HFFc6 (cell line): ENCODE measurements at regions not wholly inside any gene's neighbourhood (a gene's known extent, or its start where the extent isn't known, plus 50 kb on each side); places are given as distances from the start of the nearest gene placed in this dataset.
A peak's percentile ranks its signal among the peaks of the same experiment; 100 is the strongest.

Experiments
- DNase-seq: peaks from one replicate; pipeline ENCODE4 v3.0.0-alpha.2; 2018
- H3K27ac Mint-ChIP-seq: 2 replicates; pipeline ENCODE4 v1.8.0; 2020; ENCODE audit warnings: mild to moderate bottlenecking, mixed read lengths
- H3K27me3 Mint-ChIP-seq: 2 replicates; pipeline ENCODE4 v1.8.0; 2021; ENCODE audit warnings: mild to moderate bottlenecking, moderate library complexity, mixed read lengths; ENCODE audit not compliant: insufficient read depth
- H3K36me3 Mint-ChIP-seq: 2 replicates; pipeline ENCODE4 v1.8.0; 2021; ENCODE audit warnings: low read depth, mixed read lengths
- H3K4me1 Mint-ChIP-seq: 2 replicates; pipeline ENCODE4 v1.8.0; 2020; ENCODE audit warnings: low read depth, mixed read lengths
- H3K4me3 Mint-ChIP-seq: 2 replicates; pipeline ENCODE4 v1.8.0; 2020; ENCODE audit warnings: mild to moderate bottlenecking, moderate library complexity, mixed read lengths
- H3K9me3 Mint-ChIP-seq: 2 replicates; pipeline ENCODE4 v1.8.0; 2020; ENCODE audit warnings: mild to moderate bottlenecking, mixed read lengths
- TF ChIP-seq, protein P1 (sequence below): fragments of 200-600 bp; sonication (generic); IDR thresholded peaks from 2 replicates; pipeline ENCODE4 v1.5.0; 2021; ENCODE audit warnings: antibody characterized with exemption, mild to moderate bottlenecking

DNA sequence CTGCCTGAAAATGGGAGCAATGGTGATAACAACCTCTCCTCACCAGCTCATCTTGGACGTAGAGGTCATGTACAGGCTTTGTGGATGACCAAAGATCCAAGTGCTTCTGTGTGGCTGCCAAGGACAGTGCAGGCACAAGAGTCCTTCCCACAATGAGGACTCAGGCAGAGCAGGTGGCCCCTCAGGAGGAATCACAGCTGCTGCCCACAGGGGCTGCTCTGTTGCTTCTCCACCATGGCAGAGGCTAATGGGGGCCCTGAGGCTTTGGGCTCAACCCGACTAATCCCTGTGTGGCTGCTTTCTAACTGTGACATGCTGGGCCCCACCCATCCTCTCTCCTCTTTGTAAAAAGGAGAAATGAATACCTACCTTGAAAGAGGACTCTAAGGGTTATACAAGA lies 58.1 kb upstream of the MRPS22 start:
- no peak overlapping the region for H3K27ac Mint-ChIP-seq
- TF ChIP-seq, protein P1, sequence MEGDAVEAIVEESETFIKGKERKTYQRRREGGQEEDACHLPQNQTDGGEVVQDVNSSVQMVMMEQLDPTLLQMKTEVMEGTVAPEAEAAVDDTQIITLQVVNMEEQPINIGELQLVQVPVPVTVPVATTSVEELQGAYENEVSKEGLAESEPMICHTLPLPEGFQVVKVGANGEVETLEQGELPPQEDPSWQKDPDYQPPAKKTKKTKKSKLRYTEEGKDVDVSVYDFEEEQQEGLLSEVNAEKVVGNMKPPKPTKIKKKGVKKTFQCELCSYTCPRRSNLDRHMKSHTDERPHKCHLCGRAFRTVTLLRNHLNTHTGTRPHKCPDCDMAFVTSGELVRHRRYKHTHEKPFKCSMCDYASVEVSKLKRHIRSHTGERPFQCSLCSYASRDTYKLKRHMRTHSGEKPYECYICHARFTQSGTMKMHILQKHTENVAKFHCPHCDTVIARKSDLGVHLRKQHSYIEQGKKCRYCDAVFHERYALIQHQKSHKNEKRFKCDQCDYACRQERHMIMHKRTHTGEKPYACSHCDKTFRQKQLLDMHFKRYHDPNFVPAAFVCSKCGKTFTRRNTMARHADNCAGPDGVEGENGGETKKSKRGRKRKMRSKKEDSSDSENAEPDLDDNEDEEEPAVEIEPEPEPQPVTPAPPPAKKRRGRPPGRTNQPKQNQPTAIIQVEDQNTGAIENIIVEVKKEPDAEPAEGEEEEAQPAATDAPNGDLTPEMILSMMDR: no peak
- DNase-seq: no peak
- H3K36me3 Mint-ChIP-seq: peaks cover 23% of the 10 kb centered on the region
- no peaks in the 10 kb centered on the region; the same call in 1 of the 2 replicates for H3K9me3 Mint-ChIP-seq
- peaks cover 76% of the 10 kb centered on the region for H3K4me1 Mint-ChIP-seq
- H3K27me3 Mint-ChIP-seq: peaks cover 11% of the 10 kb centered on the region
- peak overlapping the region; percentile 32; the same call in 1 of the 2 replicates for H3K4me3 Mint-ChIP-seq

DNA sequence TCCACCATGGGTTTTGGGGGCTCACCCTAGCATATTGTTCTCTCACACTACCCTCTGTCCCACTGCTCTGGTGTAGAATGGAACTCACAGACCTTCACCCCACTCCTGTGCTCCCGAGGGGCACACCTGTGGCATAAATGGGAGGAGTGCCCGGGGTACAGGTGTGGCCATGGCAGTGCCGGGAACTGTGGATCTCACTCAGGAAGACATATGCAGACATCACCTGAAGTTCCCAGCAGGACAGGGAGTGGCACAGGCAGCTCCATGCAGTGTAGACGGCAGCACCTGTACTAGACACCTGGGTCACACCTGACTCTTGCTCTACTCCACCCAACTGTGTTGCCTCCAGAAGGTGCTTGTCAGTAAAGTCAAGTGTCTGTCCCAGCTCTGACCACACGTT lies 57.6 kb upstream of the MRPS22 start:
- H3K4me3 Mint-ChIP-seq: no peak overlapping the region
- TF ChIP-seq, protein P1: no peak
- peaks cover 28% of the 10 kb centered on the region for H3K36me3 Mint-ChIP-seq
- H3K27ac Mint-ChIP-seq: no peak overlapping the region
- no peaks in the 10 kb centered on the region; the same call in 1 of the 2 replicates for H3K9me3 Mint-ChIP-seq
- peaks cover 9% of the 10 kb centered on the region for H3K27me3 Mint-ChIP-seq
- H3K4me1 Mint-ChIP-seq: peaks cover 76% of the 10 kb centered on the region
- no peak for DNase-seq

- Mint-ChIP-seq H3K27me3 (peaks cover 5% of the 10 kb centered on the region), H3K9me3 (no peaks in the 10 kb centered on the region), H3K4me1 (peaks cover 76% of the 10 kb centered on the region), H3K4me3 (no peak overlapping the region), H3K36me3 (peaks cover 32% of the 10 kb centered on the region), H3K27ac (no peak overlapping the region; the same call in 1 of the 2 replicates)
- TF ChIP-seq, protein P1: no peak
- DNase-seq: no peak
Observed at GRCh38 chr3:139286825-139287224, 57.0 kb upstream of the MRPS22 start.

DNA sequence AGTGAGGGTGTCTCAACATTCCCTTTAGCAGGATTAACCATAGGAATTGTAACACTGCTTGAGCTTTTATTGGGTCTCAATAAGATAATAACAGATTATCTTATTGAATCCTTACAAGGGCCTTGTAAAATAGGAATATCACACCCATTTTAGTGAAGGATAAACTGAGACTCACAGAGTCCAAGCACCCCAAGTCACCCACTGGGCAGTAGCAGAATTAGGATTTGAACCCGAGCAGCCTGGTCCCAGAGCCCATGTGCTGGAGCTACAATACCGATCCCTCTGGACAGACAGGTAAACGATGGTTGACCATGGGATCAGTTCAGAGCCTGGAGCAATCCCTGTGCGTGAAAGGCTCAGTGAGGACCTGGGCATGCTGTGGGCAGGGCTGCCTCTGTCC lies 56.3 kb upstream of the MRPS22 start:
- TF ChIP-seq, protein P1: no peak

GRCh38 chr3:139288266-139288821 lies 55.5 kb upstream of the MRPS22 start:
- peak overlapping the region; percentile 72 for H3K27ac Mint-ChIP-seq
- H3K36me3 Mint-ChIP-seq: peaks cover 35% of the 10 kb centered on the region
- peak; percentile 38 for DNase-seq
- no peaks in the 10 kb centered on the region for H3K9me3 Mint-ChIP-seq
- TF ChIP-seq, protein P1: peak; percentile 63
- H3K4me1 Mint-ChIP-seq: peaks cover 76% of the 10 kb centered on the region
- H3K27me3 Mint-ChIP-seq: peaks cover 2% of the 10 kb centered on the region; the same call in 1 of the 2 replicates
- 0 out of 2 replicates have a peak overlapping the region, but pooled peaks have one; percentile 22 for H3K4me3 Mint-ChIP-seq

More for the DNA sequence above, 56.3 kb upstream of the MRPS22 start:
- no peak for DNase-seq
- Mint-ChIP-seq H3K9me3 (no peaks in the 10 kb centered on the region), H3K4me1 (peaks cover 76% of the 10 kb centered on the region), H3K36me3 (peaks cover 32% of the 10 kb centered on the region), H3K27ac (no peak overlapping the region), H3K4me3 (no peak overlapping the region), H3K27me3 (peaks cover 2% of the 10 kb centered on the region)
